Cardiac muscle cell (in vitro differentiated cells and primary cell): ENCODE measurements at regions not wholly inside any gene's neighbourhood (a gene's known extent, or its start where the extent isn't known, plus 50 kb on each side); places are given as distances from the start of the nearest gene placed in this dataset.

ENCODE experiments used
- DNase-seq, 2 donors: peaks; one replicate each; pipeline versions ENCODE4 v3.0.0 to v3.0.0-alpha.2; 2010 to 2017; ENCODE audit warnings: low read depth in 1 of 2, low spot score in 1 of 2
- H3K27ac ChIP-seq: fragments of 200-600 bp; sonication (generic); 2 replicates; pipeline ENCODE4 v1.5.1; 2016
- H3K27me3 ChIP-seq: fragments of 200-600 bp; sonication (generic); 2 replicates; pipeline ENCODE4 v1.6.0; 2016; ENCODE audit warnings: control low read depth
- H3K36me3 ChIP-seq: fragments of 200-600 bp; sonication (generic); 2 replicates; pipeline ENCODE4 v1.5.1; 2016; ENCODE audit warnings: control low read depth
- H3K4me1 ChIP-seq: fragments of 200-600 bp; sonication (generic); 2 replicates; pipeline ENCODE4 v1.8.1; 2017; ENCODE audit warnings: low read depth, mild to moderate bottlenecking, mixed run types
- H3K4me3 ChIP-seq: fragments of 200-600 bp; sonication (generic); 2 replicates; pipeline ENCODE4 v1.5.1; 2016; ENCODE audit warnings: mild to moderate bottlenecking
- H3K9me3 ChIP-seq: fragments of 200-600 bp; sonication (generic); 2 replicates; pipeline ENCODE4 v1.5.1; 2017; ENCODE audit warnings: low read depth, mild to moderate bottlenecking, control low read depth
- TF ChIP-seq, protein P1 (sequence below): IDR thresholded peaks from 2 replicates; pipeline ENCODE4 v1.5.1; 2012; ENCODE audit warnings: low read depth, mild to moderate bottlenecking, low read length

DNA sequence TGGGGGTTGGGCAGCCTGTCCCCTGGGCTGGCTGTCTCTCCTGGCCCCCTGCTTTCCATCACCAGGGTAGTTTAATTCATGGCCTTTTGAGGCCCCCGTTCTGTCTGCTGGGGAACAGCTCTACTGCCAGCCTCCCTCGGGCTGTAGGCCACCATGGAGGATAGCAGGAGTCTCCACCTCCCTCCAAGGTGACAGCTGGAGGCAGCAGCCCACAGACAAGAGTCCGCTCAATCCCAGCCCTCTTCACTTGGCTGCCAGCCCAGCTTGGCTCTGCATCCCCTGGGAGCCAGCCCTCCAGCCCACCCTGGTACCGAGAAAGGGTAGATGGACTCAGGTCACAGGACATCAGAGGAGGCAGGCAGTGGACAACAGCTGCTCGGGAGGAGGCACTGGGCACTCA, 194.6 kb upstream of the SDK2 start:
- H3K9me3 ChIP-seq = no peaks in the 10 kb centered on the region
- DNase-seq = no peak
- H3K27ac ChIP-seq = no peak overlapping the region
- no peaks in the 10 kb centered on the region for H3K36me3 ChIP-seq
- no peak overlapping the region for H3K4me3 ChIP-seq
- no peaks in the 10 kb centered on the region for H3K27me3 ChIP-seq
- H3K4me1 ChIP-seq = no peaks in the 10 kb centered on the region
- TF ChIP-seq, protein P1, sequence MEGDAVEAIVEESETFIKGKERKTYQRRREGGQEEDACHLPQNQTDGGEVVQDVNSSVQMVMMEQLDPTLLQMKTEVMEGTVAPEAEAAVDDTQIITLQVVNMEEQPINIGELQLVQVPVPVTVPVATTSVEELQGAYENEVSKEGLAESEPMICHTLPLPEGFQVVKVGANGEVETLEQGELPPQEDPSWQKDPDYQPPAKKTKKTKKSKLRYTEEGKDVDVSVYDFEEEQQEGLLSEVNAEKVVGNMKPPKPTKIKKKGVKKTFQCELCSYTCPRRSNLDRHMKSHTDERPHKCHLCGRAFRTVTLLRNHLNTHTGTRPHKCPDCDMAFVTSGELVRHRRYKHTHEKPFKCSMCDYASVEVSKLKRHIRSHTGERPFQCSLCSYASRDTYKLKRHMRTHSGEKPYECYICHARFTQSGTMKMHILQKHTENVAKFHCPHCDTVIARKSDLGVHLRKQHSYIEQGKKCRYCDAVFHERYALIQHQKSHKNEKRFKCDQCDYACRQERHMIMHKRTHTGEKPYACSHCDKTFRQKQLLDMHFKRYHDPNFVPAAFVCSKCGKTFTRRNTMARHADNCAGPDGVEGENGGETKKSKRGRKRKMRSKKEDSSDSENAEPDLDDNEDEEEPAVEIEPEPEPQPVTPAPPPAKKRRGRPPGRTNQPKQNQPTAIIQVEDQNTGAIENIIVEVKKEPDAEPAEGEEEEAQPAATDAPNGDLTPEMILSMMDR = no peak

DNA sequence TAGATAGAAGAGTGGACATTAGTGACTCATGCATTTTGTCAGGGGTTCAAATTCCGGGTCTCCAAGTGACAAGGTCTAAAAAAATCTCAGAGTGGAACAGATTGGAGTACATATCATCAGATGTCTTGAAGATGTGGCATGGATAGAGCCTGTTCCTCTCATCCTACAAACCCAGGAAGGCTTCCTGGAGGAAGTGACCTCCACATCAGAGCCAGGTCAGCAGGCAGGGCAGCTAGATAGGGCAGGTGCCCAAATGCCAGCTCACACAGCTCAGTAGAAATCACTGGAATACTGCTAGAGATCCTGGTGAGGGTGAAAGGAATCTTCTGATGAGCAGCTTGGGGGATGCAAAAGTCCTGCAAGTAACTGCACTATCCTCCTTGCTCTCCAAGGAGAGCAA, 196.6 kb upstream of the SDK2 start:
- H3K27ac ChIP-seq = no peak overlapping the region
- no peak overlapping the region for H3K4me3 ChIP-seq
- no peaks in the 10 kb centered on the region for H3K4me1 ChIP-seq
- H3K9me3 ChIP-seq = no peaks in the 10 kb centered on the region
- H3K36me3 ChIP-seq = no peaks in the 10 kb centered on the region
- no peaks in the 10 kb centered on the region for H3K27me3 ChIP-seq
- TF ChIP-seq, protein P1 = no peak
- no peak for DNase-seq

DNA sequence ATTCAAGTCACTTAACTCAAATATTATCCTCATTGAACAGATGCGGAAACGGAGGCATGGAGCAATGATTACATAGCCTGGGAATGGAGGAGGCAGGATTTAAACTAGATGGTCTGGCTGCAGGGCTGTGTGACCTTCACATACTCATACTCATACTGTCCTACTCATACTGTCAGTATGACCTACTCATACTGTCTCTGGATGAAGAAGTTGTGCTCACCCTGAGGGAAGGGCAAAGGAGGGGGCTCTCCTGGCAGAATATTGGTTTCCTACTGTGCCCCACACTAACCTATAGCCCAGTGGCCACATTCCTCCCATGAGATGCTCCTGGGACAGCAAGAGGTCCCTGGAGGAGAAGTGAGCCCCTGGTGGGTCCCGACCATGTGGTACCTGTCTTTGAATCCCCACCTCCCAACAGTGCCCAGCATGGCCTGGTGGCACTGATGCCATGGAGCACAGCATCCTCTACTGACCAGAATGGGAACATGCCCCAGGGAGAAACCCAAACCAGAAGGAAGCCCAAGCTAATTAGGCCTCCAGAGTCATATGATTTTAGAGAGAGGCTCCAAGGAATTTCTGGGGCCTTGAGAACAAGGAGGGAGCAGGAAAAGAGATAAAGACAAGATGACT, 197.3 kb upstream of the SDK2 start:
- H3K27me3 ChIP-seq = no peaks in the 10 kb centered on the region
- no peaks in the 10 kb centered on the region for H3K4me1 ChIP-seq
- peak; percentile 20 to 42 for DNase-seq
- no peaks in the 10 kb centered on the region for H3K36me3 ChIP-seq
- no peak overlapping the region for H3K27ac ChIP-seq
- no peak overlapping the region for H3K4me3 ChIP-seq
- no peaks in the 10 kb centered on the region for H3K9me3 ChIP-seq
- TF ChIP-seq, protein P1 = peak; percentile 72

DNA sequence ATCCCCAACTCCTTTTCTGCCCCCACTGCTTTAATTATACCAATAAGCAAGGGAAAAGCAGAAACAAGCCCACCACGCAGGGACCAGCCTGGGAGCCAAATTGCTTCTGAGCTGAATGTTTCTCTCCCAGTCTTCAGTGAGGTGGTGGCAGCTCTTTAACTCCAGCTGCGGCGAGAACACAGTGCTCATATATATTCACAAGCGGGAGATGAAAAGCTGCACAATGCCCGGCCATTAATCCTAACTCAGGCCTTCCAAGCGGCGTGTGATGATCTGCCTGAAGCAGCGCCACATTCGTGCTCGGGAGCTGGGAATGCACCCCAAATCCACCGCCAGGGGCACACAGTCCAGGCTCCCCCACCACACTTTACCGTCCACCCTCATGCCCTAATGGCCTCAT, 203.7 kb upstream of the SDK2 start:
- no peak overlapping the region for H3K27ac ChIP-seq

DNA sequence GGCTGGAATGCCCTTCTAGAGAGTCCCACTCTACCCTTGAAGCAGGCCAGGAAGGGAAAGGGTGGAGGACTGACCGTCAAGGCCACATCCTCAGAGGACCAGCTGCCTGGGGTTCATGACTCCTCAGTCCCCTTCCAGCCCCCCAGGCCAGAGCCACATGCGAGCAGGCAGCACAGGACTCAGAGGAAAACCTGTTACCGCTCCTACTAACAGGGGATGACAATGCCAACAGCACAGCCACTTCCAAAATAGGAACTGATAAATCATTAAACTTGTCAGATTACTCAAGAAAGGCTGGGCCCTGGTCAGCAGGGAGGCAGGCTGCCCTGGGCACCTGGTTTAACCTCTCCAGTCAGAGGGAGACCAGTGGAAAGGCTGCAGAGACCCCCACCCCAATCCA, 206.2 kb upstream of the SDK2 start:
- no peak overlapping the region for H3K27ac ChIP-seq
- H3K4me3 ChIP-seq = no peak overlapping the region
- H3K27me3 ChIP-seq = no peaks in the 10 kb centered on the region
- H3K4me1 ChIP-seq = no peaks in the 10 kb centered on the region
- no peaks in the 10 kb centered on the region for H3K36me3 ChIP-seq
- TF ChIP-seq, protein P1 = no peak
- no peaks in the 10 kb centered on the region for H3K9me3 ChIP-seq
- no peak for DNase-seq

More for the DNA sequence above, 203.7 kb upstream of the SDK2 start:
- no peak overlapping the region for H3K4me3 ChIP-seq
- H3K36me3 ChIP-seq = no peaks in the 10 kb centered on the region
- TF ChIP-seq, protein P1 = no peak
- no peaks in the 10 kb centered on the region for H3K27me3 ChIP-seq
- H3K4me1 ChIP-seq = no peaks in the 10 kb centered on the region
- DNase-seq = no peak
- H3K9me3 ChIP-seq = no peaks in the 10 kb centered on the region

DNA sequence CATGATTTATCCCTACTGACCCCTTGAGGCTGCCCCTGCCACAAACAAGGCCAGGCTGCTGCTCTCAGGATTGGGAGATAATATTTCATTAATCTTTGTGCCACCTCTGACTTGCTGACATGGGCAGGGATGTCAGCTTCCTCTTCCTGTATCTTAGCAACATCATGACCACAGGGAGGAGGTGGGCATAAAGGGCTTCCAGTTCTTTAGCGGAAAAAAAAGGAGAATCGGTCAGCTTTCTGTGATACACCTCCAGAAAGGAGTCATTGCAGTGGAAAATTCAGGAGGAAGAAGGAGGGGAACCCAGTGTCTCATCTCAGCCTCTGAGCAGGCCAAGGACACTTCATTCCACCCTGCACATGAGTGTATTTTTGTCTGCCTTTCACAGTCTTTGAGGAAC, 206.8 kb upstream of the SDK2 start:
- TF ChIP-seq, protein P1 = no peak

More for the DNA sequence above, 206.8 kb upstream of the SDK2 start:
- H3K36me3 ChIP-seq = no peaks in the 10 kb centered on the region
- no peak overlapping the region for H3K27ac ChIP-seq
- no peaks in the 10 kb centered on the region for H3K27me3 ChIP-seq
- no peaks in the 10 kb centered on the region for H3K4me1 ChIP-seq
- no peaks in the 10 kb centered on the region for H3K9me3 ChIP-seq
- H3K4me3 ChIP-seq = no peak overlapping the region
- no peak for DNase-seq
